ENCODE measurements at regions not wholly inside any gene's neighbourhood (a gene's known extent, or its start where the extent isn't known, plus 50 kb on each side); places are given as distances from the start of the nearest gene placed in this dataset.
"Not testable (repeated sequence)": the region's sequence is repeated elsewhere in the genome, so short reads cannot be mapped to it uniquely, and the experiment has no call there.

DNA sequence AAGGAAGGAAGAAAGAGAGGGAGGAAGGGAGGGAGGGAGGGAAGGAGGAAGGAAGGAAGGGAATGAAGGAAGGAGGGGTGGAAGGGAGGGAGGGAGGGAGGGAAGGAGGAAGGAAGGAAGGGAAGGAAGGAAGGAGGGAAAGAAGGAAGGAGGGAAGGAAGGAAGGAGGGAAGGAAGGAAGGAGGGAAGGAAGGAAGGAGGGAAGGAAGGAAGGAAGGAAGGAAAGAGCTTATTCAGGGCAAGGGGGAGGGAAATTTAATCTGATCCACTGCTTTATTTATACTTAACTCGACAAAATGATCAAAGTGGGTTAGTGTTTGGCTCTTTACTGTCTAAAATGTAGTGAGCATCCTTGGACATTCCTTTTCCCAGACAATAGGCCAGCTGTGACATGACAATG is 985.2 kb upstream of the FANCL start:
- intact Hi-C loops (cut with micrococcal nuclease) = not testable (repeated sequence)

DNA sequence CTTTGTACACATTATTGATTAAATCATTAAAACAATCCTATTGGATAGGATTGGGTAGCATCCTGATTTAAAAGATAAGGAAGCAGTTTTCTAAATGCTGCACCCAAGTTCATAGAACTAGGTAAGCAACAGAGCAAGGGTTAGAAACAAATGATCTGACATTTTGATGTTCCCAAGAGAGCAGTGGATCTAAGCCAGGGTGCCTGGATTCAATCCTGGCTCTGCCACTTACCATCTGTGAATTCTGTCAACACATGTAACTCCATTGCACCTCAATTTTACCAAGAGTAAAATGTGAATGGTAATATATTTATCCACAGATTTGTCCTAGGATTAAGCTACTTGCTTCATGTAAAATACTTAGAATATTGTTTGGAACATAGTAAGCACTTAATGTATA is 982.6 kb upstream of the FANCL start:
- intact Hi-C loops (cut with micrococcal nuclease) = no loop called here

DNA sequence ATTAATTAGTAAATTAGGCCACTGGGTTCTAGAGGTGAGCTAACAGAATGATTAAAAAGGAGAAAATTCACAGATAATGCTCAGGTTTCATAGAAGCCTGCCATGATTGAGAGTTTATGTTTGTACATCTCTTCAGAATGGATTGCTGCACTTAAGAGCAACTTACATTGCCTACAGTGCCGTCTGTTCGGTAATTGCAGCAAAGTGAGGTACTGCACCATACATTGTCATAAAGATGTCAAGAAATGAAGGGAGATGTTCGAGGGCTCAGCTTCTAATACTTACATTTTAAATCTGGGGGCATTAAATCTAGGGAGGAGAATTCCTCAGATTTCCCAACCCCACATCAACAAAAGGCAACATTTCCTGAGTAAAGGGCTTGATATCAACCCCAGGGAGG is 976.2 kb upstream of the FANCL start:
- intact Hi-C loops (cut with micrococcal nuclease) = no loop called here

DNA sequence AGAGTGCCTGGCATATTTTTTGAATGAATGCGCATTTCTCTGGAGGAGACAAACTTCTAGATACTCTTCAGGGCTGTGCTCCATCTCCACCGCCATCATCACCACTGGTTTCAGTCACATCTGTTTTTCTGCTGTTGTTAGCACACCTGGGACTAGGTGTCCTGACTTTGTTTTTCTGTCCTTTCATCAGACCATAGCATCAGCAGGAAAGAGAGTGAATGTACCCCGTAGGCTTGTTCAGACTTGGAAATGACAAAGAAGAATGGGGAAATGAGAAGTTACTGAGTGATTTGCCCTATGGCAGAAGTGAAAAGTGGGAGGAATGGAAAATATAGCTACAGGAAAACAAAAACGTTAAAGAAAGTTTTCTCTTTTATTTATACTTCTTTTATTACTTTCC is 965.2 kb upstream of the FANCL start:
- intact Hi-C loops (cut with micrococcal nuclease) = no loop called here

DNA sequence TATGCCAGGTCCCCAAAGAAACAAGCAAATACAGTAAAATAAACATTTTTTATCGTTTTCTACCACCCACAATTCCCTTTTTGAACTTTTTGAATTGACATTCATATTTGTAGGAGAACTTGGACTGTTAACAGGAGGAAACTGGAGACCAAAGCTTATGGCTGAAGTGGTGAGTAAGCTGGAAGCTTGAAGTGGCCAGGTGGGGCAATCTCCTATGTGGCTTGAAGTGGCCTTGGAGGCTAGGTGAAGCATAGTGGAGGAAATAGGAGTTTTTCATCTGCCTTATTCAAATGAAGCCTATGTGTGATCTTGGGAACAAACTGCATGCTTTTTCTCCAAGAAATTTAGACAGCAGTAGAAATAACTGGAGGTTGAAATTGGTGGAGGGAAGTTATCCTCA is 962.9 kb upstream of the FANCL start:
- intact Hi-C loops (cut with micrococcal nuclease) = no loop called here

DNA sequence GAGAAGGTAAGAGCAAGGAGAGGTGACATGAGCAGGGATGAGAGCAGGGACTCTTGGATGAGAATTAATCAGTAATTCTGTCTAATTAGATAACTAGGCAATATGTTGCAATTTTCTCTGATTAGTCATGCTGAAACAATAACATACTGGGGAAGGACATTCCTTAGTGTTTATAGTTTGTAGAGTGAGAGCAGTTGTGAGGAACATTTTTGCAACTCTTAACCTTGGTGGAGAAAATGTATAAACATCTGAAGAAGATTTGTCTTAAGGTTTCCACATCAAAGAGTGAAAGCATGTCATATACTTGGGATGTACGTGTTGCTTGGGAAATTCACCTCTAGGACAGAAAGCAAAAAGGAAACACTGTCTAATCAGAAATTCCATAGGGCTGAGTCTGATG is 955.4 kb upstream of the FANCL start:
- intact Hi-C loops (cut with micrococcal nuclease) = no loop called here

DNA sequence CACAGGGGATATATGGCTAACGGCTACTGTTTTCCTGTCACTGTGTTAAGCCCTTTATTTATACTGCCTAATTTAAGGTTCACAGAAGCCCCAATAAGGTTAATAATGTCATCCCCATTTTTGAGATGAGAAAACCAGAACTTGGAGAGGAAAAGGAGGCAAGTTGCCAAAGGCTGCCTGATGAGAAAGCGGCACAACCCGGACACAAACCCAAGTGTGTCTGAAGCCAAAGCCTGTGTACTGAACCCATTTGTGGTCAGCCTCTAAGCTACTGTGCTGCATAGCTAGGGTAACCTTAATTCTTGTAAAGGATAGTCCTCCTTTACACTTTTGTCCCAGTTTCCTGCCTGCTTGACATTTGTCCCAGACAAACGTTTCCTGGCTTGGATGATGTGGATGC is 954.7 kb upstream of the FANCL start:
- intact Hi-C loops (cut with micrococcal nuclease) = no loop called here

DNA sequence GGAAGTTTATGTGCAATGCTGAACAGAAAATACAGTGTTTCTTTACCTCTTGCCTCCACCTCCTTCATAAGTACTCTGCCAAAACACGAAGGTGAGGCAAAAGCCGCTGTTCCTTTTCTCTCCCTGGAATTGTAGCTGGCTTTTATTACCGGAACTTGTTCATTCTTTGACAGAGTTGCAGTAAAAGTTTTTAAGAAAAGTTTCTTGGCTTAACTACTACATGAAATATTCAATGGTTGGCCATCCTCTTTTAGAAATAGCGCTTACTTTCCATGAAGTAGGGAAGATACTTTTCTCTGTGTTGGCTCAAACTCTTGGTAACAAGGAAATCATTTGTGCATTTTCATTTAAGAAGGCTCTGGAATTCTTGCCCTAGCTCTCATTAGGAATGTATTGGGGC is 950.7 kb upstream of the FANCL start:
- intact Hi-C loops (cut with micrococcal nuclease) = no loop called here

DNA sequence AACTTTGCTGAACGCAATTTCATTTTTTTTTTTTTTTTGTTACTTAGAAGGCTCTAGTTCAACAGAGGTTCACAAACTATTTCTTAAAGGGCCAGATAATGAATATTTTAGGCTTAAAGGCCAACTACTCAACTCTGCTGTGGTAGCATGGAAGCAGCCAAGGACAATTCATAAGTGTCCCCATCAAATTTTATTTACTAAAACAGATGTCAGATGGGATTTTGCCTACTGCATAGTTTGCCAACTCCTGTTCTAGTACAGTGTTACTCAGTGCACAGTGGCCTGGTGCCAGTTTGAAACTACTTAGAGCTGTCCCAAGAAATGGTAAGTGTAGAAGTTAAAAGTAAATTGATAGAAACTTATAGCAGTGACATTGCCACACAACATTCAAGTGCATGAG is 949.4 kb upstream of the FANCL start:
- intact Hi-C loops (cut with micrococcal nuclease) = no loop called here

DNA sequence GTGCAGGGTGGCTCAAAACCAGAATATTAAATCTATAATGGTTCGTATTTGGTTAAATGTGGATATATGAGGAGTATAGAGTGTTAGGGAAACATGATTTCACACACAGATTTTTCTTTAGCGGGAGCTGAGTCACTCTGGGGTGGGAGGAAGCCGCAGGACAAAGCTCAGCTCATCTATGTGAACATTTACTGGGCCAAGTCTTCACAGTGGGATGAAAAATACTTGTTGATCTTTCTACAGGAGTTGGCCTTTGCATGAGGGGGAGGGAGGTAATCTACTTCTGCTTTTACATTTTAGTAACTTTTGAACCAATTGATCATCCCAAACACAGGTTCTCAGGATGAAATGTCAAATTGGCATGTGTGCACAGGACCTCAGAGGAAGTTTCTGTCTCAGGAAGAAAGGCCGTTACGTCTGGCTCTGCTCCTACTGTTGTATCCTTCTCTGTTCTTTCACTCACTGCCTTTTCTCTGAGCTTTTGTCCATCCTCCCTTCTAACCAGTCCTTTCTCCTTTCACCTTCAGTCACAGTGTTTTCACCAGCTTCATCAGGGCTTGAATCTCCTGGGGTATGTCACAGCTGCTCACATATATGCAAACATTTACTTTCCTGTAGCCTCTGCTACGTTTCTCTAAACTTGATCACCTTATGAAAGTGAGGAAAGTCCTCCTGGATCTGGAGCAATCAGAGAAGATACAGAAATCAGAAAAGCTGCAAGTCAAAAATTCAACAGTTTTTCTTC is 943.3 kb upstream of the FANCL start:
- intact Hi-C loops (cut with micrococcal nuclease) = no loop called here

DNA sequence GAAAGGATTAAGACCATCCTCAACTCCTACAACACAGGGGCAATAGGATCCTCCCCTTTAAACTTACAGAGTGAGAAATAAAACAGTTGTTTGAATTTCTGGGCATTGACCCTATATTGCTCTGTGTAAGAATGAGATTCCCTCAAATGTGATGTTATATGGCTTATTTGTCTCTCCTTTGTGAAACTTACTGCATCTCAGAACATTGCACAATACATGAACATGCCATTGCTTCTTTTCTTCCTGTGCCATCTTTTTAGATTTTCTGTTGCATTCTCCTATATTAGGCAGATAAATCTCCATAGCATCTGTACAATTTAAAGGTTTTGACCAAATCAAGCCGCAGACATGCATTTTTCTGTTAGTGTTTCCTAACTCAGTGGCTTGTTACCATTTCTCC is 941.9 kb upstream of the FANCL start:
- intact Hi-C loops (cut with micrococcal nuclease) = no loop called here

DNA sequence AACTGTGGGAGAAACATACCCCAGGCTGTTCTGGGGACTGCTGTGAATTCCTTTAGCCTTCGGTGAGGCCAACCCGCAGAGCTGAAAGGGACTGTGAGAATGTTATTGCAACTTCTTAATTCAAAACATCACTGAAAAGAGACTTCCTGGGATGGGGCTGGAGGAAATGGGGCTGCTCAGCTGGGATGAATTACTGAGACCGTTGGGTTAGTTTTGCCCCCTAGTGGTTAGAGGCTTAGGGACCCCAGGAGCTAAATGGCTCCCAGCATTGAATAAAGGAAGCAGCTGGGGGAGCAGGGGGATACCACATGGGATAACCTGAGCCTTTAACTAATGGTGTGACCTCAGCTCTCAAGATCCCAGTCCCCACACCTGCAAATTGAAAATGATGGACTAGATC is 941.1 kb upstream of the FANCL start:
- intact Hi-C loops (cut with micrococcal nuclease) = no loop called here

DNA sequence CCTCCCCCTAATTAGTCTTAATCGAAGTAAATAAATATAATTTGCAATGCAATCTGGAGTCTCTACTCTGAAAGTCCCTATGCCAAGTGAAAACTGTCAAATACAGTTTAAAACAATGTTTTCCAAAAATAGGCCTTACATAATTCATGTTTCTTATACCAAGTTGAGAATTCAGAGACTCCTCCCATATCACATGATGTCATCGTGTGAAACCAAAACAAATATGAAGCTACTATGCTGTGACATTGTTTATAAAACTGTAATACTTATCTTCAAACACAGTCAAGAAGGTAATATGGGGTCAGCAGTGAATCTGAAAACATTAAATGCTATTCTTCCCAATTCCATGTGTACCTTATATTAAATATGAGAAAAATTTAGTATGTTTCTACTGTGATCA is 940.2 kb upstream of the FANCL start:
- intact Hi-C loops (cut with micrococcal nuclease) = no loop called here

DNA sequence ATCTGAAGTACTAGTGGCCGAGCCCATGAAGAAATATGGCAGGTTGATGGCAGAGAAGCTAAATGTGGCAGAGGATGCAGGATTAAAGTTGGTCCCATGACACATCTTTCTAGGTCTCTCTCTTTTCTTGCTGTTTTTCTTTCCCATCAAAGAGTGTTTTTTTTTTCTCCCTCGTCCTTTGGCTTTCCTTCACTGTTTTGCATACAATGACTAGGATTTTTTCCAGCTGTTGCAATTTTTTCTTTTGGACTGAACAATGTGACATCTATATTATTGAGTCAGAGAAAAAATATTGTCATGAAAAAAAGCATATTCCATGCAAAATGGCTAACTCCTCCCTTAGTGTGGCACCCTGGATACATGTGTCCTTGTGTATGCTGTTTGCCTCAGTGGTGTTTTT is 939.5 kb upstream of the FANCL start:
- intact Hi-C loops (cut with micrococcal nuclease) = no loop called here

DNA sequence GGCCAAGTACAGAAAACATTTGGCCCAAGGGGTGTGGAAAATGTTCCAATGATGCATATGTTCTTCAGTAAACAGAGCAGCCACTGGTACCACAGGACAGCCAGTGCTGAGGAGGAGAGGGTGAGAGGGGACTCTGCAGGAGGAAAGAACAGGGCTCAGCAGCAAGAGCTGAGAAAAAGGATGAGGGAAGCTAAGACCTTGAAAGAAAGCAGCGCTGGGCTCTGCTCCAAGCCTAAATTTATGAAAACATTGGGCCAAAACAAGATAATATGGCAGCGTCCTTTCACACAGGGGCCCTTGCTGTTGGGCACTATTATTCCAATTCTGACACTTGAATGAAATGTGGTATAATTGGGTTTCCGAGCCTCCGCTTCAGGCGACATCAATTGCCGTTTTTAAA is 939.0 kb upstream of the FANCL start:
- intact Hi-C loops (cut with micrococcal nuclease) = no loop called here

DNA sequence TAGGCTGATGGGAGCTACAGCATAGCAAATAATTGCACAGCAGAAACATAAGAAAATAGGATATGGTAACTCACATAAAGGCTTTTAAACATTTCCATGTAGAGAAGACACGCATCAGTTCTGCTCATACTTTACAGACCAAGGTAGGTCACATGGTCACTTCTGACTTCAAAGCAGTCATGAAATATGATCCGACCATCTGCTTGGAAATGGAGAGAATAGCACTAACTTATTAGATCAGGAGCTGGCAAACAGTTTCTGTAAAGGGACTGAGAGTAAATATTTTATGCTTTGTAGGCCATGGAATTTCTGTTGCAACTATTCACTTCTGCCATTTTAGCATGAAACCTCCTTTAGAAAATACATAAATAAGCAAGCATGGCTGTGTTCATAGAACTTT is 936.6 kb upstream of the FANCL start:
- intact Hi-C loops (cut with micrococcal nuclease) = no loop called here

DNA sequence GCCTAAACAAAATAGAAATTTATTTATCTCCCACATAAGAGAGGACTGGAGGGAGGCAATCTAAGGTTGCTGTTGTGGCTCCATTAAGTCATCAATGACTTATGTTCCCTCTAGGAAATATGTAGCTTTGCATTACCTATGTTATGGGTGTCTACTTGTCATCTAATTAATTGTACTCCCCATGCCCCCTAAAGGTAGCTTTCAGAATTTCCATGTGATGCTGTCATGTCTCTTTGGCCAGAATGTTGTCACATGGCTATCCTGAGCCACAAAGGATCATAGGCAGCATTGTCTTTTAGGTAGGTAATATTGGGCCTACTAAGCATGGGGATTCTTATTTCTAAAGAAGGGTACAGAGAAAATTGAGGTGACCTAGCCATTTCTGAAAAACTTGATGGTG is 935.6 kb upstream of the FANCL start:
- intact Hi-C loops (cut with micrococcal nuclease) = no loop called here

DNA sequence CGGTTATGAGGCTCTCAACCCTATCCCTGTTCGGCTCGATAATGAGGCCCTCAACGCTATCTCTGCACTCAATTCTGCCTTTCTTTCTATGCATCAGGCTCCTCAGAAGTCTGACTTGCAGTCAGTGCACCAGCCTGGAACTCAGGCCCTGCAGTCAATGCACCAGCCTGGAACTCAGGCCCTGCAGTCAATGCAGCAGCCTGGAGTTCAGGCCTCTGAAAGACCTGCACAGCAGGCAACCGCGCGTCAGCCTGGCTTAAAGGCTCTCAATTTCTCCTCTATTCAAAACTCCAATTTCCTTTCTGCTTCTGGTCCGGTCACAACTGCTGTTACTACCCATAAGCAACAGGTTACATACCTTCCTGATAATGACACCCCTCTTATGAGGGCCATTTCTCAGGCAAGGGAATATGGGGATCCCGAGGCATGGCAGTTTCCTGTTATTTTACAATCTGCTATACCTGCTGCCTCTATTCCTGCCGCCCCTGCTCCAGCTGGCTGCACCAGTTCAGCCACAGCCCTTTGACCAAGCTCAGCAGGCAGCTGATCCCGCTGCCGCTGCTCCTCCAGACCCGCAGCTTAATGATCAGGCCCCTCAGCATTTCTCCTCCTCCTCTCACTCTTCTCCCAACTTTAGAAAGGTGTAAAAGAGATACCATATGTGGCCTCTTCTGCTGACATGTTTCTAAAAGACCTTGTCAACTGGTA is 933.6 kb upstream of the FANCL start:
- intact Hi-C loops (cut with micrococcal nuclease) = no loop called here

DNA sequence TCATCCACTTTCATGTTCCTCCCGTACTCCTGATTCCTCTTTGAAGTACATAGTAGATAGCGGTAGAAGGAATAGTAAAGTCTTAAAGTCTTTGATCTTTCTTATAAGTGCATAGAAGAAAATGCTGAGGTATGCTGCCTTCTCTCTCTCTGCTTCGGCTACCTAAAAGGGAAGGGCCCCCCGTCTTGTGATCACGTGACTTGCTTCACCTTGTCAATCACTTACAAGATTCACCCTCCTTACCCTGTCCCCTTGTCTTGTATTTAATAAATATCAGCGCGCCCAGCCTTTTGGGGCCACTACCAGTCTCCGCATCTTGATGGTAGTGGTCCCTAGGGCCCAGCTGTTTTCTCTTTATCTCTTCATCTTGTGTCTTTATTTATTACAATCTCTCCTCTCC is 932.2 kb upstream of the FANCL start:
- intact Hi-C loops (cut with micrococcal nuclease) = no loop called here

DNA sequence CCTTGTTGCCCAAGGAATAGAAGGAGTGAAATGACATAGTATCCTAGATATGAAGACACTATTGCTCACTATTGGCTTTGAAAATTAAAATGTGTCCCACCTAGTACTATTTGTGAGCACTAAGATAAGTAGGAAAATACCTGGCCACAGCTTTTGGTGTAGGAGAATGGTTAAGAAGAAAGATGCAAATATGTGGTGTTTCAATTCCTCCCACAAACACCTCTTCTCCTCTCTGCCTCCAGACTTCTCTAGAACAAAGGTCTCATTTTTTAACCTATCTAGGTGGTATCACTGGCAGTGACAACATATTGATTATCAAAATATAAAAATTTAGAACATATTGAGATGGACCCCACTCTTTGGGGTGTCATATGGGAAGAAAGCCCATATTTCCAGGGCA is 929.9 kb upstream of the FANCL start:
- intact Hi-C loops (cut with micrococcal nuclease) = no loop called here

DNA sequence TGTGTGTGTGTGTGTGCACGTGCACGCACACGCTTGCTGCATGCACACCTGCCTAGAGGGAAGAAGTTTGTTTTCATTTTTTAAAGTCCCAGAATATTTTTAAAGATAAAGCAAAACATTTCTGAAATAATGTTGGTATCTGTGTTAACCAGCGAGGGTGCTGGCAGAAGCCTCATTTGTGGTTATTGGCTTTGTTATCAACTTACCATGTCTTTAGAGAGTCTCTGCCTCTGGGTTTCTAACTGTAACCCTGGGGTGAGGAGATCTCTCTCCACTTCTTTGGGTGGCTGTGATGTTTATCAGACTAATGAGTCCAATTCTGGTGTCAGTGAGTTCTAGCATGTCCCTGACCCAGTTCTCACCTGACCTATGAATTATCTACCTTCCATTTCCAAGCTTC is 927.6 kb upstream of the FANCL start:
- intact Hi-C loops (cut with micrococcal nuclease) = no loop called here

DNA sequence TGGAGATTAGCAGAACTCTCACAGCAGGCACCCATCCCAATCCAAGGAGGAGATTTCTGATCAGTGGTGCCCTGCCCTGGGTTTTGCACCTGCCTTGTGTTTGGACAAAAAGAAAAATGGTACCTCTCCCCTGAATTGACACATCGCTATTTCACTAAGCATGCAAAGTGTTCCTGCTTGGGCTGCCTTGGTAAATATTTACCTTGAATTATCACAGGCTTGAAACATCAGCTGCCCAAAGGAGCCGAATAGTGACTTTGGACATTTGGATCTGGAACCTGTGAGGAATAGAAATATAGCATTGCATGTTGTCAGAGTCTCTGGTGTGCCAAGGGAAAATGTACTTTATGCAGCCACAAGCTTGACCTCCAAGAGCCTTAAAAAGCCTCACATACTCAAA is 926.4 kb upstream of the FANCL start:
- intact Hi-C loops (cut with micrococcal nuclease) = no loop called here

DNA sequence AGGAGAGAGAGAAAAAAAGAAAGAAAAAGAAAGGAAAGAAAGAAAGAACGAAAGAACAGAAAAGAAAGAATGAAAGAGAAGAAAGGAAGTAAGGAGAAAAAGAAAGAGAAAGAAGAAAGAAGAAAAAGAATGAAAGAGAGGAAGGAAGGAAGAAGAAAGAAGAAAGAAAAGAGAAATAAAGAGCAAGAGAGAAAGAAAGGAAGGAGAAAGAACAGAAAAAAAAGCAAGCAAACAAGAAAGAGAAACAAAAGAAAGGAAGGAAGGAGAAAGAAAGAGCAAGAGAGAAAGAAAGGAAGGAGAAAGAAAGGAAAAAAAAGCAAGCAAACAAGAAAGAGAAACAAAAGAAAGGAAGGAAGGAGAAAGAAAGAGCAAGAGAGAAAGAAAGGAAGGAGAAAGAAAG is 916.8 kb upstream of the FANCL start:
- intact Hi-C loops (cut with micrococcal nuclease) = not testable (repeated sequence)
